ENCODE measurements at regions not wholly inside any gene's neighbourhood (a gene's known extent, or its start where the extent isn't known, plus 50 kb on each side); places are given as distances from the start of the nearest gene placed in this dataset.

DNA sequence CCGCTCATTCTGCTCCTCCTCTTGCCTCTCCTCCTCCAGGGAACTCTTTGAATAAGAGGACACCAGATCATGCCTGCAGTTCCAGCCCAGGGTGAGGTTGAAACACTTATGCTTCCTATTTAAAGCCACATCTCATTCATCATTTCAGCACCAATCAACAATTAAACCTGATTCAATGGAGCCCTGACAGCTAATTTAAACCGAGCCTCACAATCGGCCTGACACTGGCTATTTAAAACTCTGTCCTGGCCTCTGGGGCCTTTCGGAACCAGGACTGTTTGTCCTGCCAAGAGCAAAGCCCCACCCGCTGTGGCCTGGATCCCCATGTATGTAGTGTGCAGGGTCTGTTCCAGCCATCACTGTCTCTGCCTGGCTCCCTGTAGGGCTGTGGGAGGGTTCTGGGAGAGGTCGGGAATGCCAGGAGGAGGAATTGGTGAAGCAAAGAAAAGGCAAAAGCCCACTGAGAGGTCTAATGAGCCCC is 97.4 kb downstream of the MCFD2 start:
- no peak for DNase-seq (ENCODE audit: low read depth)
- H3K4me3 ChIP-seq (ENCODE audit: low read depth, low read length), result no peak overlapping the region
- no peak for TF ChIP-seq CTCF (IDR thresholded peaks at IDR 0.05; ENCODE audit: control insufficient read depth, extremely low read depth, insufficient read depth)

DNA sequence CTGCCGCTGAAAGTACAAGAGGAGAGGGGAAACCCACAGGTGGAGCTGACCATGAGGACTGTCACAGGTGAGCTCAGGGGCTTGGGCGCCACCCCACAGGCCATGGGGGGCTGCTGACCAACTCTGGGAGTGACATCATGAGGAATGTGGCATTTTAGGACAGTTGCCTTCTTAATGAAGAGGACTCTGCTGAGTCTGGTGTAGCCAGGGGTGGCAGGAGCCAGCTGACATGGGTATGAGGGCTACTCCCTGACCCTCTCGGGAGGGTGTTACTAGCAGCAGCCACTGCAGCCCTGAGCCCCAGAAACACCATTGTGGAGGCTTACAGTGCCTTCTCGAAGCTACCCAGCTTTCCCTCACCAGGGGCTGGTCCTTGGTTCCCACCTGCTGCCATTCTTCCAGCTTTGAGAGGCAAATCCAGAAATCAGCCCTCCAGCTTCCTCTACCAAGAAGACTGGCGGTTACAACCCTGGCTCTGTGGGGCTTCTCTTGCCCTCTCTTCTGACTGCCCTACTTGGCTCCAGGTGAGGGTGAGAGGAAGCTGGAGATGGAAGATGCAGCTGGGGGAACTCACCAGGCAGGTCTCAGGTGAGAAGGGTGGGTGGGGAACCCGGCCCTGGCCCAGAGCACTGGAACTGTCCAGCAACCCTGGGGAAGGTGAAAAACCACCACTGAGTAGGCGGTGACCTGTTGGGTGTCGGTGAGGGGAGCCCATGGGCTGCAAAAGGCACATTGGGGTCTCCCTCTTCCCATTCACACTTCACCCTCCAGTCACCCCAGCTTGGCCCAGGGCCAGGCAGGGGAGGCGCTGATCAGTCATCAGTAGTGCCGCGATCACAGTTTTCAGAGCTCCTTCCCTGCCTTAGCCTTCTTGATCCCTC is 98.5 kb downstream of the MCFD2 start:
- DNase-seq (ENCODE audit: low read depth), result no peak
- TF ChIP-seq CTCF (IDR thresholded peaks at IDR 0.05; ENCODE audit: control insufficient read depth, extremely low read depth, insufficient read depth), result no peak
- no peak overlapping the region for H3K4me3 ChIP-seq (ENCODE audit: low read depth, low read length)

DNA sequence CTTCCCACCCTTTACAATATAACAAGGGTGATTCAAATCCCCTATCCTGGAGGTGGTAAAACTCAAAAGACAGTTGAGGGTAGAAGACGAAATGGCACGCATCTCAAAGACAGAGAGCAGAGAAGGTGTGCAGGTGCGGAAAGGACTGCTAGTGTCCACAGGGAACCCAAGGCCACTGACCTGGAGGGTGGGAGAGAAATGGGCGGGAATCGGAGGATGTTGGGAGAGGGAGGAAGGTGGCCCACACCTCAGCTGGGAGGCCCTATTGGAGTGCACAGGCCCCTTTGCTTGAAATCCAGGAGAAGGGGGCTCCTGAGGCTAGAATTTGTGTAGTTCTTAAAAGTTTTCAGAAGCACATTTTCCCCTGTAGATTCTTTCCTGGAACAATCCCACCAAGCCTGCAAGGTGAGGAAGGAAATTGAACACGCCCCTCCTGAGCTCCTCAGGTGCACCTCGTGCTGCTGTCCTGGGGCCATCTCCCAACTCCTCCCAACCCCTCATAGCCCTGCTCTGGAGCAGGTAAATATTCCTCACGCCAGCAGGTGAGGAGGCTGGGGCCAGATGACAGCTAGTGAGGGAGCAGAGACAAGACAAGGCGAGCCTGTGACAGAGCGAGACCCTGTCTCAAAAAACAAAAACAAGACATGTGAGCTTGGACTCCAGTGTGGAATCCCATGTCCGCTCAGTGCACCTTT is 99.3 kb downstream of the MCFD2 start:
- DNase-seq (ENCODE audit: low read depth), result no peak
- no peak for TF ChIP-seq CTCF (IDR thresholded peaks at IDR 0.05; ENCODE audit: control insufficient read depth, extremely low read depth, insufficient read depth)

GRCh38 chr2:46815121-46815802 is 100.3 kb downstream of the MCFD2 start:
- no peak for DNase-seq (ENCODE audit: low read depth)
- no peak overlapping the region for H3K4me3 ChIP-seq (ENCODE audit: low read depth, low read length)
- no peak for TF ChIP-seq CTCF (IDR thresholded peaks at IDR 0.05; ENCODE audit: control insufficient read depth, extremely low read depth, insufficient read depth)

More for the DNA sequence above, 99.3 kb downstream of the MCFD2 start:
- no peak overlapping the region for H3K4me3 ChIP-seq (ENCODE audit: low read depth, low read length)

- H3K4me3 ChIP-seq (ENCODE audit: low read depth, low read length), result no peak overlapping the region
- DNase-seq (ENCODE audit: low read depth), result no peak
- no peak for TF ChIP-seq CTCF (IDR thresholded peaks at IDR 0.05; ENCODE audit: control insufficient read depth, extremely low read depth, insufficient read depth)
These were observed 101.2 kb downstream of the MCFD2 start for GRCh38 chr2:46814160-46814961.

DNA sequence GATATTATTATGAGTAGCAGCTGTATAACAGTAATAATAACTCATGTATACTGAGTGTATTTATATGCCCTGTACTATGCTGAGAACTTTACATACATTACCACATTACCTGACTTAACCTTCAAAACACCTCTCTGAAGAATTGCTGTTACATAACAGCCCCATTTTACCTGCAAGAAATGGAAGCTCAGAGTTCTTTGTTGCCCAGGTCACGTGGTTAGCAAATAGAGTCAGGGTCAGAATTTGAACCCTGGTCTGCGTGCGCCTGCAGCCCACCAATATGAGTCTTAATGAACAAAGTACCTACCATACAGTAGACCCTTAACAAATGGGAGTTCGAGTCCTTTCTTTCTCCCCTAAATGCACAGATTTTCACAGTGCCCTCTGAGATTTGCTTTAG is 101.9 kb downstream of the MCFD2 start:
- no peak for TF ChIP-seq CTCF (IDR thresholded peaks at IDR 0.05; ENCODE audit: control insufficient read depth, extremely low read depth, insufficient read depth)

More for the DNA sequence above, 101.9 kb downstream of the MCFD2 start:
- DNase-seq (ENCODE audit: low read depth), result no peak
- no peak overlapping the region for H3K4me3 ChIP-seq (ENCODE audit: low read depth, low read length)
